ENCODE measurements at regions not wholly inside any gene's neighbourhood (a gene's known extent, or its start where the extent isn't known, plus 50 kb on each side); places are given as distances from the start of the nearest gene placed in this dataset.

DNA sequence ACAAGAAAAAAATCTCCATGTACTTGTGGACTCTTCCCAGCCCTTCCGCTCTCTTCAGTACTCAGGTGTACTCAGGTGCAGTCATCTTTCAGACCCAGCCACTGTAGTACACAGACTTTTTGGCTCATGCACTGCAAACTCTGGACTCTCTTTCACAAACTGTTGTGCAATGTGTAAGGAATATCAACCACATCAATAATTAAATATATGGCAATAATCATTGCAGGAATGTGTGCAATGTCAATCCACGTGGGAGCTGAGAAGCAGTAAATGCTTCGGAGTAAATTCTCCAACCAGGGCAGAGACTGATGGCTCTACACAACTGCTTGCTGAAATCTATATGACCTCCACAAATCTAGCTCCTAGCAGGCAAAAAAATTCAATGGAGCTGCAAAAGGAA, 287.3 kb upstream of the COL8A1 start:
- ChIA-PET POLR2A (no interaction called here), CTCF (no interaction called here)
- no peak overlapping the region for H3K27ac Mint-ChIP-seq
- H3K4me1 Mint-ChIP-seq (ENCODE audit: low read depth) = no peaks in the 10 kb centered on the region
- no peak for DNase-seq
- H3K27me3 Mint-ChIP-seq = no peaks in the 10 kb centered on the region
- no peak overlapping the region for H3K4me3 Mint-ChIP-seq
- intact Hi-C loops (cut with micrococcal nuclease) = no loop called here
- no peak for ATAC-seq
- H3K9me3 Mint-ChIP-seq = no peaks in the 10 kb centered on the region
- TF ChIP-seq CTCF (IDR thresholded peaks at IDR 0.05) = no peak
- H3K36me3 Mint-ChIP-seq (ENCODE audit: low read depth) = no peaks in the 10 kb centered on the region

DNA sequence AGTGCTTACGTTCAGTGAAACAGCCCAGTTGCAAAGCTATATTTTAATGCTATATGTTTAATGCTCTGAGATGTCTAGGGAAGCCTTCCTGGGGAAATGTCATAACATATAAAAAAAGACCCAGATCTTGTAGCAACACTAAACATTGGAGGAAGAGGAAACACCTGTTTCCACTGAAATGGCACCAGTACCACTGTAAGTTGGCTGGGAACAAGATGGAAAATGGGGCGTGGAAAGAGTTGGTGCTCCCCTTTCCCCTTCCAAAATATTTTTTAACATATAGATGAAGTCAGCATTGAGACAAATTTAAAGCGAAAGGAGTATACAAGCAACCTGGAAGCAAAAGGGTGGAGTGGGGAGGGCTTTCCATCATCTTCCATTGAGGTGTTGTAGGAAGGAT, 289.9 kb upstream of the COL8A1 start:
- DNase-seq = no peak
- no peaks in the 10 kb centered on the region for H3K27me3 Mint-ChIP-seq
- no peak for TF ChIP-seq CTCF (IDR thresholded peaks at IDR 0.05)
- no peak overlapping the region for H3K4me3 Mint-ChIP-seq
- no peak for ATAC-seq
- H3K9me3 Mint-ChIP-seq = no peaks in the 10 kb centered on the region
- intact Hi-C loops (cut with micrococcal nuclease) = no loop called here
- H3K27ac Mint-ChIP-seq = no peak overlapping the region
- no peaks in the 10 kb centered on the region for H3K36me3 Mint-ChIP-seq (ENCODE audit: low read depth)
- ChIA-PET POLR2A (no interaction called here), CTCF (no interaction called here)
- no peaks in the 10 kb centered on the region for H3K4me1 Mint-ChIP-seq (ENCODE audit: low read depth)

DNA sequence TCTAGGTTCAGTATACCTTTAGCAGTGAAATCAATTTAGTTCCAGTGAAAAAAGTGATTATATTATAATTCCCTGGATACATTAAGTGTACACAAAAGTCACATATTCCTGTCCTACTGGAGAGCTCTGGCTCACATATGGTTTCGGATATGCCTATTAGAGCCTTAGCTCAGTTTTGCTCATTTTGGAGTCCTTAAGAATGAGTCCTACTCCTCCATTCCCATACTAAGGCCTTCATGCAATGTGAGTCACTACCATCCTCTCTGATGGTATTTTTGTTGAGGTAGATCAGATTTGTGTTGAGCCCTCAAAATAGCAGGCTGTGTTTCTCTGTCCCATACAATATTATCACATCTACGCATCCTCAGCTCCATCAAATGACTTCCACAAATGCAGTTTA, 294.2 kb upstream of the COL8A1 start:
- no peak overlapping the region for H3K4me3 Mint-ChIP-seq
- DNase-seq = no peak
- intact Hi-C loops (cut with micrococcal nuclease) = no loop called here
- H3K27ac Mint-ChIP-seq = no peak overlapping the region
- no peaks in the 10 kb centered on the region for H3K4me1 Mint-ChIP-seq (ENCODE audit: low read depth)
- H3K9me3 Mint-ChIP-seq = no peaks in the 10 kb centered on the region
- ATAC-seq = no peak
- ChIA-PET POLR2A (no interaction called here), CTCF (no interaction called here)
- TF ChIP-seq CTCF (IDR thresholded peaks at IDR 0.05) = no peak
- no peaks in the 10 kb centered on the region for H3K36me3 Mint-ChIP-seq (ENCODE audit: low read depth)
- H3K27me3 Mint-ChIP-seq = no peaks in the 10 kb centered on the region

- POLR2A ChIA-PET = no interaction called here
- no peaks in the 10 kb centered on the region for H3K9me3 Mint-ChIP-seq
- ATAC-seq (no peak), DNase-seq (no peak)
- H3K27ac Mint-ChIP-seq = no peak overlapping the region
- CTCF ChIA-PET = no interaction called here
- intact Hi-C loops (cut with micrococcal nuclease) = no loop called here
- H3K27me3 Mint-ChIP-seq = no peaks in the 10 kb centered on the region
- no peaks in the 10 kb centered on the region for H3K4me1 Mint-ChIP-seq (ENCODE audit: low read depth)
- no peak overlapping the region for H3K4me3 Mint-ChIP-seq
- H3K36me3 Mint-ChIP-seq (ENCODE audit: low read depth) = no peaks in the 10 kb centered on the region
- no peak for TF ChIP-seq CTCF (IDR thresholded peaks at IDR 0.05)
These were observed 296.0 kb upstream of the COL8A1 start for GRCh38 chr3:99342383-99342782.

GRCh38 chr3:99339222-99339621, 299.2 kb upstream of the COL8A1 start:
- CTCF ChIA-PET = no interaction called here
- no peak for DNase-seq
- Mint-ChIP-seq H3K9me3 (no peaks in the 10 kb centered on the region), H3K36me3 (ENCODE audit: low read depth) (no peaks in the 10 kb centered on the region), H3K27ac (no peak overlapping the region), H3K4me3 (no peak overlapping the region), H3K4me1 (ENCODE audit: low read depth) (no peaks in the 10 kb centered on the region), H3K27me3 (peaks cover 2% of the 10 kb centered on the region)
- ATAC-seq = no peak
- POLR2A ChIA-PET = no interaction called here
- intact Hi-C loops (cut with micrococcal nuclease) = no loop called here
- TF ChIP-seq CTCF (IDR thresholded peaks at IDR 0.05) = no peak
